Trophoblast cell (in vitro differentiated cells and primary cell): ENCODE measurements at regions not wholly inside any gene's neighbourhood (a gene's known extent, or its start where the extent isn't known, plus 50 kb on each side); places are given as distances from the start of the nearest gene placed in this dataset.

ENCODE experiments used
- DNase-seq, 2 donors: peaks; one replicate each; pipeline ENCODE4 v3.0.0-alpha.2; 2016
- H2AFZ ChIP-seq: 2 replicates; pipeline ENCODE4 v1.6.1; 2013; ENCODE audit warnings: low read length, moderate library complexity, mild to moderate bottlenecking; ENCODE audit not compliant: insufficient read depth, poor library complexity
- H2AK5ac ChIP-seq: 2 replicates; pipeline ENCODE4 v1.6.1; 2013; ENCODE audit warnings: mild to moderate bottlenecking, low read length
- H2BK120ac ChIP-seq: 2 replicates; pipeline ENCODE4 v1.6.1; 2013; ENCODE audit warnings: low read length, mild to moderate bottlenecking, moderate library complexity; ENCODE audit not compliant: insufficient read depth, poor library complexity
- H2BK12ac ChIP-seq: 2 replicates; pipeline ENCODE4 v1.6.1; 2013; ENCODE audit warnings: mild to moderate bottlenecking, low read length, moderate library complexity
- H2BK5ac ChIP-seq: 2 replicates; pipeline ENCODE4 v1.6.1; 2013; ENCODE audit warnings: low read length, low read depth, moderate library complexity, mild to moderate bottlenecking; ENCODE audit not compliant: poor library complexity
- H3K14ac ChIP-seq: 2 replicates; pipeline ENCODE4 v1.6.1; 2013; ENCODE audit warnings: mild to moderate bottlenecking, low read length
- H3K18ac ChIP-seq: 2 replicates; pipeline ENCODE4 v1.6.1; 2013; ENCODE audit warnings: mild to moderate bottlenecking, low read length
- H3K23ac ChIP-seq: 2 replicates; pipeline ENCODE4 v1.6.1; 2013; ENCODE audit warnings: low read length
- H3K27ac ChIP-seq: 2 replicates; pipeline ENCODE4 v1.5.1; 2013; ENCODE audit warnings: low read depth, mild to moderate bottlenecking, inconsistent platforms, low read length, moderate library complexity
- H3K27me3 ChIP-seq: 2 replicates; pipeline ENCODE4 v1.6.1; 2013; ENCODE audit warnings: inconsistent platforms, mild to moderate bottlenecking, low read length, moderate library complexity; ENCODE audit not compliant: insufficient read depth
- H3K36me3 ChIP-seq, 2 experiments: 1 replicate in 1 of 2; 2 replicates in 1 of 2; pipeline ENCODE4 v1.6.1; 2013; ENCODE audit warnings: low read length in 2 of 2, mild to moderate bottlenecking in 2 of 2, moderate library complexity in 1 of 2; ENCODE audit not compliant: insufficient read depth in 2 of 2, control insufficient read depth in 1 of 2
- H3K4ac ChIP-seq: 2 replicates; pipeline ENCODE4 v1.6.1; 2013; ENCODE audit warnings: low read depth, mild to moderate bottlenecking, low read length, moderate library complexity
- H3K4me1 ChIP-seq, 2 experiments: 1 replicate in 1 of 2; 2 replicates in 1 of 2; pipeline ENCODE4 v1.6.1; 2013; ENCODE audit warnings: low read length in 2 of 2, mild to moderate bottlenecking in 2 of 2, moderate library complexity in 1 of 2; ENCODE audit not compliant: insufficient read depth in 2 of 2, control insufficient read depth in 1 of 2
- H3K4me2 ChIP-seq: 2 replicates; pipeline ENCODE4 v1.6.1; 2013; ENCODE audit warnings: inconsistent platforms, mild to moderate bottlenecking, low read length, moderate library complexity
- H3K4me3 ChIP-seq: 2 replicates; pipeline ENCODE4 v1.5.1; 2013; ENCODE audit warnings: mild to moderate bottlenecking, low read depth, low read length, inconsistent platforms
- H3K79me1 ChIP-seq: one replicate; pipeline ENCODE4 v1.6.1; 2013; ENCODE audit warnings: low read length
- H3K79me2 ChIP-seq: 2 replicates; pipeline ENCODE4 v1.6.1; 2013; ENCODE audit warnings: low read length, mild to moderate bottlenecking; ENCODE audit not compliant: control insufficient read depth, insufficient read depth, poor library complexity
- H3K9ac ChIP-seq: 2 replicates; pipeline ENCODE4 v1.6.1; 2013; ENCODE audit warnings: mild to moderate bottlenecking, low read length
- H3K9me3 ChIP-seq: 2 replicates; pipeline ENCODE4 v1.6.1; 2013; ENCODE audit warnings: low read depth, mild to moderate bottlenecking, control low read depth, inconsistent platforms, low read length; ENCODE audit not compliant: insufficient read depth
- H4K12ac ChIP-seq: 2 replicates; pipeline ENCODE4 v1.6.1; 2013; ENCODE audit warnings: low read depth, mild to moderate bottlenecking, low read length, moderate library complexity
- H4K8ac ChIP-seq: 2 replicates; pipeline ENCODE4 v1.6.1; 2013; ENCODE audit warnings: low read depth, mild to moderate bottlenecking, low read length, moderate library complexity
- H4K91ac ChIP-seq: one replicate; pipeline ENCODE4 v1.6.1; 2013; ENCODE audit warnings: low read depth, mild to moderate bottlenecking, low read length, moderate library complexity
- WGBS: extraction: QIAGEN DNeasy Blood & Tissue Kit; methylation state at CpG from one replicate; pipeline ENCODE4 v1.1.7; 2013; ENCODE audit warnings: missing lambda C conversion rate; ENCODE audit not compliant: insufficient read length, insufficient coverage; ENCODE audit errors: extremely low coverage; 5-methylcytosine and 5-hydroxymethylcytosine counted together

DNA sequence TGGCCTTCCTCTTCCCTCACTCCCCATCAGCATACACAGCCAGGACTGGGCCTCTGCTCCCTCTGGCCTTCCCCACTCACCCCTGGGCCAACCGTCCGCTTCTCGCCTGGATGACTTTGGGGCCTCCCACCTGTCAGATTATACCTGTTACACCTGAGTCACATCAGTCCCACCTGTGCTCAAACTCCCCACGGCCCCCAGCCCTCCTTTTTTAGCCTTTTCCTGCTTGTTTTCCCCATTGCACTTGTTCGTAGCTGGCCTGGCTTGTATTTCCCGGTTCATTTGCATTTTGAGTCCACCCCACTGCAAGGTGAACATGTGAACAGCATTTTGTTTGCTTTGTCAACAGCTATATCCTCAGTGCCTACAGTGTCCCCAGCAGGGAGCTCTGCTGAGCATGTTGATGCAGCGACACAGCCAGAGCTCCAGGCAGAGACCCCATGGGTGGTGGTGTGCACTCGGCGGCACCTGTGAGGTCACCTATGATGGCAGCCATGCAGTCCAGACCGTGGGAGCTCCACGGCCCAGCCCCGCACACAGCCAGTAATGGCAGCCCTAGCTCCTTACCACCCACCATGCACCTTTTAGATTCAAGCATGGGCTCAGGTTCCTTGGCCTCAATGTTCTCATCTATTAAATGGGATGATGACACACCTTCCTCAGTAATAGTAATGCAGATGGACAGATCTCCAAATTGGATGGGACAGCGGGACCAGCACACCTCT lies 276.4 kb upstream of the HS6ST1 start:
- H2AK5ac ChIP-seq, result no peak overlapping the region
- no peaks in the 10 kb centered on the region for H3K27me3 ChIP-seq
- no peaks in the 10 kb centered on the region for H3K79me1 ChIP-seq
- H2AFZ ChIP-seq, result no peak overlapping the region
- H4K8ac ChIP-seq, result no peak overlapping the region
- no peaks in the 10 kb centered on the region for H3K79me2 ChIP-seq
- no peak overlapping the region for H3K14ac ChIP-seq
- no peak overlapping the region for H3K4me2 ChIP-seq
- no peaks in the 10 kb centered on the region for H3K36me3 ChIP-seq
- H3K4me3 ChIP-seq, result no peak overlapping the region
- no peak overlapping the region for H3K18ac ChIP-seq
- H2BK120ac ChIP-seq, result no peak overlapping the region
- no peak overlapping the region for H2BK5ac ChIP-seq
- no peak overlapping the region for H3K23ac ChIP-seq
- H3K9ac ChIP-seq, result no peak overlapping the region
- H4K12ac ChIP-seq, result no peak overlapping the region
- H3K4ac ChIP-seq, result no peak overlapping the region
- H3K9me3 ChIP-seq, result peaks cover 4% of the 10 kb centered on the region
- H3K27ac ChIP-seq, result no peak overlapping the region
- H2BK12ac ChIP-seq, result no peak overlapping the region
- H4K91ac ChIP-seq, result no peak overlapping the region
- DNase-seq, result no peak
- no CpG with 5 or more reads among the region's 13 CpGs for WGBS
- peaks cover 3 to 12% of the 10 kb centered on the region in 2 experiments for H3K4me1 ChIP-seq

DNA sequence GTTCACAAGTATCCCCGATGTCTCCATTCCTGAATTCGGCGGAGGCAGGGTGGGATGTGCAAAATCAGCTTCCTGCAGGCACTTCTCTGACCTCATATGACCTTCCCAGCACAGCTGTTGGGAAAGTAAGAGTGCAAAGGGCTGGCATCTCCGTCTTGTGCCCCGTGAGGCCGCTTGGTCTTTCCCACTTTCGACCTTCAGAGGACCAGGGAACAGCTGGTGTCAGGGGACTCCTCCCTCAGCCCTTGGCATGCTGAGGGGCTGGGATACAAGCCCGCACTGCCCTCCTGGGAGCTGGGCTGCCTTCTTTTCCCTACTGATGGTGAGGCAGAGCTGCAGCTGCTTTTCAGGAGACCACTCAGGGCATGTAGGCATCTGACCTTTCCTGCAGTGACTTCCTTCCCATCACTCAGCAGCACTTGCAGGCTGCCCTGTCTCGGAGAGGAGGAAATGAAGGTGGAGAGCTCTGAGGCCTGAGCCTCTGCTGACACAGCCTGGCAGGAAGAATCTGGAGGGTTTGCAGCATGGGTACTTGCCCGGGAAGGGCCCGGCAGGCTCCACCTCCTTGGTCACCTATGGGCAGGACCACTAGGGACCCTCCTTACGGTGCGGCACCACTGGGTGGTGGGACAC lies 277.2 kb upstream of the HS6ST1 start:
- Histone ChIP-seq H4K91ac (no peak overlapping the region), H3K4me1 (peaks cover 3 to 12% of the 10 kb centered on the region in 2 experiments), H2BK12ac (no peak overlapping the region), H3K23ac (no peak overlapping the region), H2BK5ac (no peak overlapping the region), H4K8ac (no peak overlapping the region), H3K9me3 (peaks cover 6% of the 10 kb centered on the region), H3K18ac (no peak overlapping the region), H3K27ac (no peak overlapping the region), H3K79me1 (no peaks in the 10 kb centered on the region), H2AFZ (no peak overlapping the region), H3K36me3 (no peaks in the 10 kb centered on the region), H2AK5ac (no peak overlapping the region), H3K27me3 (no peaks in the 10 kb centered on the region), H3K4me2 (no peak overlapping the region), H4K12ac (no peak overlapping the region), H2BK120ac (no peak overlapping the region), H3K4ac (no peak overlapping the region), H3K79me2 (no peaks in the 10 kb centered on the region), H3K4me3 (no peak overlapping the region), H3K9ac (no peak overlapping the region), H3K14ac (no peak overlapping the region)
- DNase-seq, result no peak
- WGBS, result no CpG with 5 or more reads among the region's 13 CpGs

DNA sequence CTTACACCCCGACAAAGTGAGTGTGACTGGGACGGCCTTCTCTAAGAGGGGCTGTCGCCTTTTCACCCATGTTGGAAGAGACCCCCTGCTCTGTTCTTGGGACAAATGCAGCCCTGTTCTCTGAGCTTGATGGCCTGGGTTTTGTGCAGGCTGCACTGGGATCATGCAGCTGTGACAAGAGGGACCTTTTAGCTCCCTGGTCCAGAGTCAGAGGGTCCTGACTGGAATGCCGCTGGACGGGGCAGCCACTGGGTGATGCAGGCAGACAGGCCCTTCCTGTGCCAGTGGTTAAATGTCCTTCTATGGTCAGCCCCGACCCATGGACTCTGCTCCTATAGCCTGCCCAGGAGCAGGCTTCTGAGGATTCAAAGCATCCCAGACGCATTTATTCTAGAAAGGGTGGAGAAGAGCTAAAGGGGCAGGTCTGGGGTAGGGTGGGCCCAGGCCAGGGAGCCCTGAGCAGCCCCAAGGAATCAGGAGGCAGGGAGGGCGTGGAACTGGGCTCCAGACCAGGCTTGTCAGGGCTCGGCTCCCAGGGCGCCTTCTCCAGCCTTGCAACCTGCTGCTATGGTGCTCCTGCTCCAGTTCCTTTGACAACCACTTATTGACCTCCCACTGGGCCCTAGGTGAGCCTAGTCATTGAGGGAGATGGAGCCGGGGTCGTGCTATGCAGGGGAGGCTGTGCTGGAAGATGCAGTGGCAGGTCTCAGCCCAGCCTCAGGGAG lies 277.9 kb upstream of the HS6ST1 start:
- no CpG with 5 or more reads among the region's 12 CpGs for WGBS
- no peak overlapping the region for H2AK5ac ChIP-seq

DNA sequence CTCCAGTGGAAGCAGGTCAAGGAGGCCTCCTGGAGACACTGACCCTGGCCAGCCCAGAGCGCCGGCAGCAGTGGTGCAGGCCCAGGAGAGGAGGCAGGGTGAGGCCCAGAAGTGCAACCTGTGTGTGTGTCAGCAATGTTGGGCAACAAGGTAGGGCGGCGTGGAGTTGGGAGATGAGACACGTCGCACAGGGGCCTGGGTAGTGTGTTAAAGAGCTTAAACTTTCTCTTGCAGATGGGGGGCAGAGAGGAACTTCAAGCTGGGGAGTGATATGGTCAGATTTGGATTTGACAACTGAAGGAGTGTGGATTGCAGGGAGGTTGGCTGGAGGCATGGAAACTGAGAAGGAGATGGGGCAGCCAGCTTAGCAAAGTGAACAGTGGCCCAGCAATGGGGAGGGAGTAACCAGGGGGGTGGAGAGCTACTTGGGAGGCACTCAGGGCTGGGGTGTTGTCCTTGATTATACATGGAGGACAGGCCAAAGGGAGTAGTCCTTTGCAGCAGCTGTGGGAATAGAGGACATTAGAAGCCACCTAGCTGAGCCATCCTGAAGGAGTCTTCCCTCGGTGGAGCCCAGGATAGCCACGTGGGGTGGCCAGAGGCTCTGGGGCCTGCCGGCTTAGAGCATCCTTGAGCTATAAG lies 278.6 kb upstream of the HS6ST1 start:
- no peaks in the 10 kb centered on the region for H3K79me2 ChIP-seq
- H3K14ac ChIP-seq, result no peak overlapping the region
- H3K18ac ChIP-seq, result no peak overlapping the region
- H3K9ac ChIP-seq, result no peak overlapping the region
- peaks cover 3 to 12% of the 10 kb centered on the region in 2 experiments for H3K4me1 ChIP-seq
- H3K36me3 ChIP-seq, result no peaks in the 10 kb centered on the region
- H4K91ac ChIP-seq, result no peak overlapping the region
- H3K23ac ChIP-seq, result no peak overlapping the region
- H3K4ac ChIP-seq, result no peak overlapping the region
- no peak overlapping the region for H2BK120ac ChIP-seq
- no peaks in the 10 kb centered on the region for H3K27me3 ChIP-seq
- H3K4me3 ChIP-seq, result no peak overlapping the region
- H3K79me1 ChIP-seq, result no peaks in the 10 kb centered on the region
- no peak overlapping the region for H2BK12ac ChIP-seq
- DNase-seq, result no peak
- H2BK5ac ChIP-seq, result no peak overlapping the region
- H2AK5ac ChIP-seq, result no peak overlapping the region
- peaks cover 8% of the 10 kb centered on the region for H3K9me3 ChIP-seq
- no peak overlapping the region for H4K12ac ChIP-seq
- no peak overlapping the region for H4K8ac ChIP-seq
- no peak overlapping the region for H2AFZ ChIP-seq
- H3K4me2 ChIP-seq, result no peak overlapping the region
- WGBS, result no CpG with 5 or more reads among the region's 9 CpGs
- no peak overlapping the region for H3K27ac ChIP-seq

More for the DNA sequence above, 277.9 kb upstream of the HS6ST1 start:
- H3K4me3 ChIP-seq, result no peak overlapping the region
- H3K9me3 ChIP-seq, result peaks cover 8% of the 10 kb centered on the region
- H3K4me2 ChIP-seq, result no peak overlapping the region
- no peaks in the 10 kb centered on the region for H3K79me2 ChIP-seq
- no peak overlapping the region for H2BK5ac ChIP-seq
- no peak overlapping the region for H2BK120ac ChIP-seq
- no peak overlapping the region for H3K14ac ChIP-seq
- no peak overlapping the region for H4K91ac ChIP-seq
- H3K27ac ChIP-seq, result no peak overlapping the region
- no peak overlapping the region for H2BK12ac ChIP-seq
- no peak overlapping the region for H4K8ac ChIP-seq
- no peak overlapping the region for H3K18ac ChIP-seq
- no peak overlapping the region for H2AFZ ChIP-seq
- H3K79me1 ChIP-seq, result no peaks in the 10 kb centered on the region
- no peak overlapping the region for H3K23ac ChIP-seq
- H3K9ac ChIP-seq, result no peak overlapping the region
- no peaks in the 10 kb centered on the region for H3K36me3 ChIP-seq
- H3K4me1 ChIP-seq, result peaks cover 3 to 12% of the 10 kb centered on the region in 2 experiments
- no peaks in the 10 kb centered on the region for H3K27me3 ChIP-seq
- H3K4ac ChIP-seq, result no peak overlapping the region
- no peak overlapping the region for H4K12ac ChIP-seq
- DNase-seq, result no peak
